Suprapubic skin (tissue), 4 donors: ENCODE measurements at regions not wholly inside any gene's neighbourhood (a gene's known extent, or its start where the extent isn't known, plus 50 kb on each side); places are given as distances from the start of the nearest gene placed in this dataset.

ENCODE experiments used
- POLR2A ChIP-seq, 2 donors: fragments of 450-650 bp; IDR thresholded peaks; one replicate each; pipeline ENCODE4 v1.6.1; 2017; ENCODE audit warnings: antibody characterized with exemption in 2 of 2, mild to moderate bottlenecking in 2 of 2, moderate library complexity in 2 of 2
- POLR2AphosphoS5 ChIP-seq, 3 donors: sonication (generic); formaldehyde crosslinking; IDR thresholded peaks; one replicate each; pipeline ENCODE4 v1.6.1; 2017; ENCODE audit warnings: antibody characterized with exemption in 3 of 3
- TF ChIP-seq, protein P1 (sequence below), 2 donors: fragments of 200-600 bp in 1 of 2; fragments of 450-650 bp in 1 of 2; sonication (generic) in 1 of 2; IDR thresholded peaks; one replicate each; pipeline ENCODE4 v1.5.1; 2016 to 2019; ENCODE audit warnings: antibody characterized with exemption in 2 of 2, mild to moderate bottlenecking in 1 of 2, moderate library complexity in 1 of 2

DNA sequence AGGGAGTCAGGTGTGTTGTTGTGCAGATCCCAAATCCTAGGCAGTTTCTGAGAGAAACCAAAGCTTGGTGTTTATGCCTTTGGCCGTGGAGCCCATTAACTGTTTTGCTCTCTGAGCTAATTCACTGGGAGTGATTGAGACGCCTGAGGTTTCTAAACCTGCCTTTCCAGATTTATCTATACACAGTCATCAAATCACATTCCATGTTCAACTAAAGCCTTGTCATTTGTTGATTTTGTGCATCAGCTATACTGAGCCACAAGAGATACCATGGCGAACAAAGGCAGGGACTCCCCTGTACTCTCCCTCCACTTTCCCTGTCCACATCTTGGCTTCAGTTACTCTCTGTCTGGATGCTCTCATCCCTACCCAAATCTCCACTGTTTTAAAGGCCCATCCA, 229.7 kb upstream of the PMEPA1 start:
- TF ChIP-seq, protein P1, sequence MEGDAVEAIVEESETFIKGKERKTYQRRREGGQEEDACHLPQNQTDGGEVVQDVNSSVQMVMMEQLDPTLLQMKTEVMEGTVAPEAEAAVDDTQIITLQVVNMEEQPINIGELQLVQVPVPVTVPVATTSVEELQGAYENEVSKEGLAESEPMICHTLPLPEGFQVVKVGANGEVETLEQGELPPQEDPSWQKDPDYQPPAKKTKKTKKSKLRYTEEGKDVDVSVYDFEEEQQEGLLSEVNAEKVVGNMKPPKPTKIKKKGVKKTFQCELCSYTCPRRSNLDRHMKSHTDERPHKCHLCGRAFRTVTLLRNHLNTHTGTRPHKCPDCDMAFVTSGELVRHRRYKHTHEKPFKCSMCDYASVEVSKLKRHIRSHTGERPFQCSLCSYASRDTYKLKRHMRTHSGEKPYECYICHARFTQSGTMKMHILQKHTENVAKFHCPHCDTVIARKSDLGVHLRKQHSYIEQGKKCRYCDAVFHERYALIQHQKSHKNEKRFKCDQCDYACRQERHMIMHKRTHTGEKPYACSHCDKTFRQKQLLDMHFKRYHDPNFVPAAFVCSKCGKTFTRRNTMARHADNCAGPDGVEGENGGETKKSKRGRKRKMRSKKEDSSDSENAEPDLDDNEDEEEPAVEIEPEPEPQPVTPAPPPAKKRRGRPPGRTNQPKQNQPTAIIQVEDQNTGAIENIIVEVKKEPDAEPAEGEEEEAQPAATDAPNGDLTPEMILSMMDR (IDR thresholded peaks at IDR 0.05), result no peak
- TF ChIP-seq POLR2A (IDR thresholded peaks at IDR 0.05) (no peak), POLR2AphosphoS5 (IDR thresholded peaks at IDR 0.05) (no peak)
